HEK293 (cell line): ENCODE measurements at regions not wholly inside any gene's neighbourhood (a gene's known extent, or its start where the extent isn't known, plus 50 kb on each side); places are given as distances from the start of the nearest gene placed in this dataset.

Experiments used
- CTCF ChIA-PET: fragments of 350-600 bp; formaldehyde crosslinking; extraction: SDS; loops from one replicate; lab custom pipeline; 2021; ENCODE audit warnings: antibody characterized with exemption; lab: Yijun Ruan, JAX
- POLR2A ChIA-PET: fragments of 300-600 bp; formaldehyde crosslinking; extraction: SDS; loops from one replicate; lab custom pipeline; 2020; ENCODE audit warnings: antibody characterized with exemption, inconsistent platforms; lab: Yijun Ruan, JAX
- H3K27ac ChIP-seq: fragments of 200-500 bp; sonication (Bioruptor generic); 2 replicates; pipeline ENCODE4 v1.5.1; 2014; ENCODE audit warnings: low read depth, low read length, control low read depth, inconsistent platforms; ENCODE audit errors: extremely low read depth
- H3K36me3 ChIP-seq, 2 experiments: fragments of 200-500 bp in 1 of 2; sonication (Bioruptor generic) in 1 of 2; 1 replicate in 1 of 2; 2 replicates in 1 of 2; pipeline ENCODE4 v1.5.1; 2014 to 2017; ENCODE audit warnings: inconsistent platforms in 2 of 2, low read length in 2 of 2; ENCODE audit not compliant: control insufficient read depth in 2 of 2, insufficient read depth in 1 of 2
- H3K4me1 ChIP-seq: fragments of 200-500 bp; sonication (Bioruptor generic); 2 replicates; pipeline ENCODE4 v1.5.1; 2014; ENCODE audit warnings: mild to moderate bottlenecking, low read length, inconsistent platforms; ENCODE audit not compliant: control insufficient read depth, insufficient read depth
- H3K4me3 ChIP-seq: 2 replicates; pipeline ENCODE4 v1.5.1; 2011; ENCODE audit warnings: low read depth, mild to moderate bottlenecking, control low read depth, low read length, moderate library complexity
- H3K9me3 ChIP-seq: fragments of 200-500 bp; sonication (Bioruptor generic); 2 replicates; pipeline ENCODE4 v1.5.1; 2014; ENCODE audit warnings: low read depth, low read length, inconsistent platforms; ENCODE audit not compliant: control insufficient read depth, insufficient read depth
- AEBP2 ChIP-seq: fragments of 450-650 bp; formaldehyde crosslinking; IDR thresholded peaks from 2 replicates; pipeline ENCODE4 v1.5.1; 2016; ENCODE audit warnings: missing biosample characterization, missing genetic modification characterization, borderline replicate concordance
- KLF17 ChIP-seq: fragments of 450-650 bp; formaldehyde crosslinking; IDR thresholded peaks from 2 replicates; pipeline ENCODE4 v1.5.1; 2016; ENCODE audit warnings: missing biosample characterization, missing genetic modification characterization
- MYNN ChIP-seq: fragments of 450-650 bp; formaldehyde crosslinking; IDR thresholded peaks from 2 replicates; pipeline ENCODE4 v1.5.1; 2016; ENCODE audit warnings: missing biosample characterization, missing genetic modification characterization, borderline replicate concordance
- MZF1 ChIP-seq: fragments of 450-650 bp; formaldehyde crosslinking; IDR thresholded peaks from 2 replicates; pipeline ENCODE4 v1.5.1; 2017; ENCODE audit warnings: missing biosample characterization, missing genetic modification characterization, borderline replicate concordance
- SCRT1 ChIP-seq: fragments of 450-650 bp; formaldehyde crosslinking; IDR thresholded peaks from 2 replicates; pipeline ENCODE4 v1.5.1; 2016; ENCODE audit warnings: missing biosample characterization, missing genetic modification characterization, borderline replicate concordance
- ZBTB11 ChIP-seq: fragments of 450-650 bp; formaldehyde crosslinking; conservative IDR thresholded peaks from 2 replicates; pipeline ENCODE4 v1.5.1; 2016; ENCODE audit warnings: low read depth, missing biosample characterization, missing genetic modification characterization
- ZBTB7A ChIP-seq: fragments of 450-650 bp; formaldehyde crosslinking; IDR thresholded peaks from 2 replicates; pipeline ENCODE4 v1.5.1; 2016; ENCODE audit warnings: low read depth, missing biosample characterization, missing genetic modification characterization
- ZFP41 ChIP-seq: fragments of 450-650 bp; formaldehyde crosslinking; IDR thresholded peaks from 2 replicates; pipeline ENCODE4 v1.5.1; 2016; ENCODE audit warnings: missing biosample characterization, missing genetic modification characterization, borderline replicate concordance
- ZIC2 ChIP-seq: fragments of 450-650 bp; formaldehyde crosslinking; IDR thresholded peaks from 2 replicates; pipeline ENCODE4 v1.5.1; 2016; ENCODE audit warnings: missing biosample characterization, missing genetic modification characterization
- ZNF121 ChIP-seq: fragments of 450-650 bp; formaldehyde crosslinking; IDR thresholded peaks from 2 replicates; pipeline ENCODE4 v1.5.1; 2016; ENCODE audit warnings: missing biosample characterization, missing genetic modification characterization
- ZNF155 ChIP-seq: fragments of 450-650 bp; formaldehyde crosslinking; IDR thresholded peaks from 2 replicates; pipeline ENCODE4 v1.5.1; 2016; ENCODE audit warnings: missing biosample characterization, missing genetic modification characterization
- ZNF211 ChIP-seq: fragments of 450-650 bp; formaldehyde crosslinking; IDR thresholded peaks from 2 replicates; pipeline ENCODE4 v1.5.1; 2016; ENCODE audit warnings: low read depth, missing biosample characterization, missing genetic modification characterization
- ZNF341 ChIP-seq: fragments of 450-650 bp; formaldehyde crosslinking; IDR thresholded peaks from 2 replicates; pipeline ENCODE4; 2016; ENCODE audit warnings: low read depth, missing biosample characterization, missing genetic modification characterization
- ZNF354C ChIP-seq: fragments of 450-650 bp; formaldehyde crosslinking; IDR thresholded peaks from 2 replicates; pipeline ENCODE4 v1.5.1; 2016; ENCODE audit warnings: missing biosample characterization, missing genetic modification characterization, low read depth, borderline replicate concordance
- ZNF426 ChIP-seq: fragments of 450-650 bp; formaldehyde crosslinking; IDR thresholded peaks from 2 replicates; pipeline ENCODE4 v1.5.1; 2017; ENCODE audit warnings: missing biosample characterization, missing genetic modification characterization, mild to moderate bottlenecking, inconsistent platforms, moderate library complexity
- ZNF510 ChIP-seq: fragments of 450-650 bp; formaldehyde crosslinking; IDR thresholded peaks from 2 replicates; pipeline ENCODE4 v1.5.1; 2018; ENCODE audit warnings: mild to moderate bottlenecking, missing genetic modification characterization, missing biosample characterization; ENCODE audit not compliant: insufficient replicate concordance
- ZNF513 ChIP-seq: fragments of 450-650 bp; IDR thresholded peaks from 2 replicates; pipeline ENCODE4 v1.5.1; 2018; ENCODE audit warnings: missing biosample characterization, missing genetic modification characterization
- ZNF521 ChIP-seq: fragments of 450-650 bp; formaldehyde crosslinking; IDR thresholded peaks from 2 replicates; pipeline ENCODE4 v1.5.1; 2017; ENCODE audit warnings: missing biosample characterization, mild to moderate bottlenecking, missing genetic modification characterization
- ZNF596 ChIP-seq: fragments of 450-650 bp; IDR thresholded peaks from 2 replicates; pipeline ENCODE4 v1.5.0; 2018; ENCODE audit warnings: missing biosample characterization, mild to moderate bottlenecking, missing genetic modification characterization, moderate library complexity
- ZNF658 ChIP-seq: fragments of 450-650 bp; formaldehyde crosslinking; IDR thresholded peaks from 2 replicates; pipeline ENCODE4; 2016; ENCODE audit warnings: missing biosample characterization, missing genetic modification characterization
- ZNF707 ChIP-seq: fragments of 450-650 bp; formaldehyde crosslinking; IDR thresholded peaks from 2 replicates; pipeline ENCODE4 v1.5.1; 2016; ENCODE audit warnings: missing biosample characterization, missing genetic modification characterization
- ZNF791 ChIP-seq: fragments of 450-650 bp; formaldehyde crosslinking; IDR thresholded peaks from 2 replicates; pipeline ENCODE4 v1.5.1; 2016; ENCODE audit warnings: missing biosample characterization, missing genetic modification characterization
- ZSCAN5A ChIP-seq: fragments of 450-650 bp; formaldehyde crosslinking; IDR thresholded peaks from 2 replicates; pipeline ENCODE4 v1.5.1; 2016; ENCODE audit warnings: missing biosample characterization, missing genetic modification characterization

- Histone ChIP-seq H3K27ac (no peak overlapping the region), H3K36me3 (no peaks in the 10 kb centered on the region), H3K4me3 (no peak overlapping the region), H3K9me3 (no peaks in the 10 kb centered on the region), H3K4me1 (no peaks in the 10 kb centered on the region)
- CTCF ChIA-PET = no interaction called here
- no peak for TF ChIP-seq ZNF354C (tag by site-specific recombination)
- TF ChIP-seq ZNF513 (tag by site-specific recombination) = no peak
- TF ChIP-seq MZF1 (tag by site-specific recombination) = no peak
- no peak for TF ChIP-seq ZNF426 (tag by site-specific recombination)
- TF ChIP-seq SCRT1 (tag by site-specific recombination) = no peak
- no peak for TF ChIP-seq ZNF510 (tag by site-specific recombination)
- no peak for TF ChIP-seq ZNF155 (tag by site-specific recombination)
- TF ChIP-seq ZFP41 (tag by site-specific recombination) = no peak
- POLR2A ChIA-PET = no interaction called here
Measured at GRCh38 chr20:21456207-21456606, 57.7 kb downstream of the NKX2-2 start.

- Histone ChIP-seq H3K4me1 (no peaks in the 10 kb centered on the region), H3K36me3 (no peaks in the 10 kb centered on the region), H3K4me3 (no peak overlapping the region), H3K9me3 (no peaks in the 10 kb centered on the region), H3K27ac (no peak overlapping the region)
- TF ChIP-seq ZNF121 (tag by site-specific recombination) = no peak
- no peak for TF ChIP-seq ZBTB11
- TF ChIP-seq MYNN (tag by site-specific recombination) = no peak
- ChIA-PET POLR2A (no interaction called here), CTCF (interaction anchor here (0.7 to 1.4 kb wide), 2 partner anchors 162 to 1323 kb away, joined by 3 to 4 read pairs; no protein-coding TSS in a partner anchor)
Measured at GRCh38 chr20:21453690-21454089, 56.4 kb upstream of the NKX2-4 start.

GRCh38 chr20:21450572-21450971 lies 53.2 kb upstream of the NKX2-4 start:
- Histone ChIP-seq H3K4me3 (no peak overlapping the region), H3K9me3 (no peaks in the 10 kb centered on the region), H3K4me1 (no peaks in the 10 kb centered on the region), H3K36me3 (no peaks in the 10 kb centered on the region), H3K27ac (no peak overlapping the region)
- ChIA-PET CTCF (no interaction called here), POLR2A (no interaction called here)
- TF ChIP-seq ZBTB7A (tag by site-specific recombination) (no peak), ZNF521 (tag by site-specific recombination) (no peak), ZNF658 (tag by site-specific recombination) (no peak), ZNF791 (tag by site-specific recombination) (no peak), ZSCAN5A (tag by site-specific recombination) (no peak), ZNF211 (tag by site-specific recombination) (no peak), AEBP2 (tag by site-specific recombination) (no peak), ZNF707 (no peak), KLF17 (tag by site-specific recombination) (no peak), ZNF341 (tag by site-specific recombination) (no peak), ZIC2 (tag by site-specific recombination) (no peak), ZNF596 (tag by site-specific recombination) (no peak)
